ENCODE measurements at regions not wholly inside any gene's neighbourhood (a gene's known extent, or its start where the extent isn't known, plus 50 kb on each side); places are given as distances from the start of the nearest gene placed in this dataset.

- H3K9me3 ChIP-seq (ENCODE audit: low read depth): no peaks in the 10 kb centered on the region
- H3K27ac ChIP-seq: no peak overlapping the region
- no peak overlapping the region for H3K4me2 ChIP-seq
- peaks cover 7% of the 10 kb centered on the region for H3K4me1 Mint-ChIP-seq
- DNase-seq (ENCODE audit: low spot score): no peak
- no peaks in the 10 kb centered on the region for H3K36me3 Mint-ChIP-seq
- no peak overlapping the region for H3K9ac ChIP-seq
- H3K9me3 Mint-ChIP-seq: peaks cover 3% of the 10 kb centered on the region
- no peak overlapping the region for H2AFZ ChIP-seq (replicated peaks)
- H3K36me3 ChIP-seq: no peaks in the 10 kb centered on the region
- H3F3A ChIP-seq (ENCODE audit: low read depth): no peaks in the 10 kb centered on the region
- H3K27me3 ChIP-seq: no peaks in the 10 kb centered on the region
- no peaks in the 10 kb centered on the region for H4K20me1 ChIP-seq (ENCODE audit: low read depth)
- no peak overlapping the region for H3K4me3 Mint-ChIP-seq
- H3K79me2 ChIP-seq (ENCODE audit: low read depth): no peaks in the 10 kb centered on the region
- no peak overlapping the region for H3K4me3 ChIP-seq
- peaks cover 9% of the 10 kb centered on the region for H3K27me3 Mint-ChIP-seq (ENCODE audit: insufficient read depth, low read depth)
- H3K4me1 ChIP-seq: no peaks in the 10 kb centered on the region
- TF ChIP-seq EZH2phosphoT487 (IDR thresholded peaks at IDR 0.05) (no peak), EZH2 (IDR thresholded peaks at IDR 0.05) (no peak)
- TF ChIP-seq, protein P1, sequence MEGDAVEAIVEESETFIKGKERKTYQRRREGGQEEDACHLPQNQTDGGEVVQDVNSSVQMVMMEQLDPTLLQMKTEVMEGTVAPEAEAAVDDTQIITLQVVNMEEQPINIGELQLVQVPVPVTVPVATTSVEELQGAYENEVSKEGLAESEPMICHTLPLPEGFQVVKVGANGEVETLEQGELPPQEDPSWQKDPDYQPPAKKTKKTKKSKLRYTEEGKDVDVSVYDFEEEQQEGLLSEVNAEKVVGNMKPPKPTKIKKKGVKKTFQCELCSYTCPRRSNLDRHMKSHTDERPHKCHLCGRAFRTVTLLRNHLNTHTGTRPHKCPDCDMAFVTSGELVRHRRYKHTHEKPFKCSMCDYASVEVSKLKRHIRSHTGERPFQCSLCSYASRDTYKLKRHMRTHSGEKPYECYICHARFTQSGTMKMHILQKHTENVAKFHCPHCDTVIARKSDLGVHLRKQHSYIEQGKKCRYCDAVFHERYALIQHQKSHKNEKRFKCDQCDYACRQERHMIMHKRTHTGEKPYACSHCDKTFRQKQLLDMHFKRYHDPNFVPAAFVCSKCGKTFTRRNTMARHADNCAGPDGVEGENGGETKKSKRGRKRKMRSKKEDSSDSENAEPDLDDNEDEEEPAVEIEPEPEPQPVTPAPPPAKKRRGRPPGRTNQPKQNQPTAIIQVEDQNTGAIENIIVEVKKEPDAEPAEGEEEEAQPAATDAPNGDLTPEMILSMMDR (IDR thresholded peaks at IDR 0.05): no peak
- no peak overlapping the region for H3K27ac Mint-ChIP-seq
Observed at GRCh38 chr9:79049371-79049770, 522.4 kb upstream of the TLE4 start.

GRCh38 chr9:79053598-79053997, 518.2 kb upstream of the TLE4 start:
- Histone ChIP-seq H3K9me3 (ENCODE audit: low read depth) (no peaks in the 10 kb centered on the region), H4K20me1 (ENCODE audit: low read depth) (no peaks in the 10 kb centered on the region), H2AFZ (replicated peaks) (no peak overlapping the region), H3K4me1 (no peaks in the 10 kb centered on the region), H3K9ac (no peak overlapping the region), H3K27ac (no peak overlapping the region), H3K36me3 (no peaks in the 10 kb centered on the region), H3K4me3 (no peak overlapping the region), H3K27me3 (no peaks in the 10 kb centered on the region), H3K4me2 (no peak overlapping the region), H3K79me2 (ENCODE audit: low read depth) (no peaks in the 10 kb centered on the region), H3F3A (ENCODE audit: low read depth) (no peaks in the 10 kb centered on the region)
- Mint-ChIP-seq H3K9me3 (peaks cover 3% of the 10 kb centered on the region), H3K27me3 (ENCODE audit: insufficient read depth, low read depth) (peaks cover 2% of the 10 kb centered on the region), H3K36me3 (no peaks in the 10 kb centered on the region), H3K4me3 (no peak overlapping the region), H3K4me1 (no peaks in the 10 kb centered on the region), H3K27ac (no peak overlapping the region)
- DNase-seq (ENCODE audit: low spot score): no peak
- TF ChIP-seq EZH2phosphoT487 (IDR thresholded peaks at IDR 0.05) (no peak), EZH2 (IDR thresholded peaks at IDR 0.05) (no peak)
- TF ChIP-seq, protein P1 (IDR thresholded peaks at IDR 0.05): no peak

GRCh38 chr9:79054500-79054899, 517.3 kb upstream of the TLE4 start:
- H3K36me3 ChIP-seq: no peaks in the 10 kb centered on the region
- H3K36me3 Mint-ChIP-seq: no peaks in the 10 kb centered on the region
- peaks cover 2% of the 10 kb centered on the region for H3K27me3 Mint-ChIP-seq (ENCODE audit: insufficient read depth, low read depth)
- no peak overlapping the region for H3K4me3 ChIP-seq
- H4K20me1 ChIP-seq (ENCODE audit: low read depth): no peaks in the 10 kb centered on the region
- no peak overlapping the region for H3K9ac ChIP-seq
- no peak for TF ChIP-seq EZH2phosphoT487 (IDR thresholded peaks at IDR 0.05)
- no peak for TF ChIP-seq EZH2 (IDR thresholded peaks at IDR 0.05)
- TF ChIP-seq, protein P1 (IDR thresholded peaks at IDR 0.05): no peak
- no peak for DNase-seq (ENCODE audit: low spot score)
- peaks cover 3% of the 10 kb centered on the region for H3K9me3 Mint-ChIP-seq
- no peaks in the 10 kb centered on the region for H3K4me1 ChIP-seq
- no peaks in the 10 kb centered on the region for H3K4me1 Mint-ChIP-seq
- no peaks in the 10 kb centered on the region for H3K27me3 ChIP-seq
- no peaks in the 10 kb centered on the region for H3K79me2 ChIP-seq (ENCODE audit: low read depth)
- no peak overlapping the region for H3K27ac ChIP-seq
- no peaks in the 10 kb centered on the region for H3F3A ChIP-seq (ENCODE audit: low read depth)
- no peak overlapping the region for H3K4me2 ChIP-seq
- H3K27ac Mint-ChIP-seq: no peak overlapping the region
- H3K9me3 ChIP-seq (ENCODE audit: low read depth): no peaks in the 10 kb centered on the region
- no peak overlapping the region for H2AFZ ChIP-seq (replicated peaks)
- no peak overlapping the region for H3K4me3 Mint-ChIP-seq
